ENCODE measurements at regions not wholly inside any gene's neighbourhood (a gene's known extent, or its start where the extent isn't known, plus 50 kb on each side); places are given as distances from the start of the nearest gene placed in this dataset.

DNA sequence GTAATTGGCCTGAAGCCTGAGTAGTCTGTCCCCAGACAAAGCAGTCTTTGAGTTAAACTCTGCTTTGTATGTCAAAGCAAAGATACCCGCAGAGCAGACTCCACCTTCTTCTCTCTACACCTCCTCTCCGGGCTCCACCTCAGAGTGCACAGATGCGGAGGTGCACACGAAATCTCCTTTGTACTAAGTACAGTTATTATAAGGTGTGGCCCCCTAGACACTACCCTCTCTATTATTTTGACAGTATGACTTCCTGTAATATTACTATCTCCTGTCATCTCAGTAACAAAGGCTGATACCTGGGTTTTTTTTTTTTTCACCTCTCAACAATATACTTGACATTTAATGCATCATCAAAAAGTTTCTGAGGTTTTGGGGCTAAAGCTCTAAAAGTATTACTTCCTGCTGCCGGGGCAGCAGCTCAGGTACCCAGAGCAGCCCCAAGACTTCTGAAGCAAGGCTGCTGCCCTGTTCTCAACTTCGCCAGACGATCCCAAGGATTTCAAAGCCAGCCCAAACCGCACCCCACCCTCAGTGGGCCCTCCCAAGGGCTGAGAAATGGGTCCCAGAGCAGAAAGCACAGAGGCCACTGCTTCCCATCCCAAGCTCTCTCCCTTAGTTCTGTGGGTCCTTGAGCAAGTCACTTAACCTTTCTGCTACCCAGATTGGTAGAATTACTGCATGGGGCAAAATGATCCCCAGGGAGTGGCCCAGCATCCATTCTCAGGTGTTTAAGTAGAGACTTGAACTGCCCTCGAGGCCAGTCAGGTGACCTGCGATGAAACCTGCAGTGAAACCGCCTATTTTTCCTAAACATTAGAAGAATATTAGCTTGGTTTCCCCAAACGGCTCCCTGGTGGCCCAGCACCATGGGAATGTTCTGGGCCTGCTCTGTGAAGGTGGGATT, 180.6 kb downstream of the FOXO1 start:
- peak; percentile 23 to 39 for DNase-seq (ENCODE audit: low read depth in 2 of 2, low spot score in 1 of 2)

GRCh38 chr13:40486518-40487163, 179.8 kb downstream of the FOXO1 start:
- DNase-seq (ENCODE audit: low read depth in 2 of 2, low spot score in 1 of 2), result no peak

- no peak for DNase-seq (ENCODE audit: low read depth in 2 of 2, low spot score in 1 of 2)
Measured at GRCh38 chr13:40488869-40489391, 177.5 kb downstream of the FOXO1 start.

GRCh38 chr13:40490086-40490758, 176.2 kb downstream of the FOXO1 start:
- peak in 1 of 2 donors; percentile 17 for DNase-seq (ENCODE audit: low read depth in 2 of 2, low spot score in 1 of 2)

- no peak for DNase-seq (ENCODE audit: low read depth in 2 of 2, low spot score in 1 of 2)
Measured at GRCh38 chr13:40492511-40492910, 173.9 kb downstream of the FOXO1 start.

GRCh38 chr13:40494513-40494912, 171.9 kb downstream of the FOXO1 start:
- no peak for DNase-seq (ENCODE audit: low read depth in 2 of 2, low spot score in 1 of 2)

- DNase-seq (ENCODE audit: low read depth in 2 of 2, low spot score in 1 of 2), result no peak
Measured at GRCh38 chr13:40494946-40495620, 171.4 kb downstream of the FOXO1 start.

DNA sequence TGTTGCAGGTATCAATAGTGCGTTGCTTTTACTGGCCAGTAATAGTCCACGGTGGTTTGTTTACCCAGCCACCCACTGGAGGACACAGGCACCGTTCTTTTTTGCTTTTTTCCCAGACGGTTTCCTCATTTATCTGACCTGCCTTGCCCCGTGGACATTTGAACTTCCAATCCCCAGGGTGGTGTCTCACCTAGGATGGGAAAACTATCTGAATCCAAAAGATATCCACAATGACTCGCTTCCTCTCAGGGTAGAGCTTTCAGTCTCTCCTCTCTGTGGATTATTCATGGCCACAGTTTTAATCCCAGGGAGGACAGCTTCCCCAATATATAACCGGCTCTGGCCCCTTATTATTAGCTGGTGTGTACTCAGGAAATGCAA, 170.8 kb downstream of the FOXO1 start:
- DNase-seq (ENCODE audit: low read depth in 2 of 2, low spot score in 1 of 2), result no peak

DNA sequence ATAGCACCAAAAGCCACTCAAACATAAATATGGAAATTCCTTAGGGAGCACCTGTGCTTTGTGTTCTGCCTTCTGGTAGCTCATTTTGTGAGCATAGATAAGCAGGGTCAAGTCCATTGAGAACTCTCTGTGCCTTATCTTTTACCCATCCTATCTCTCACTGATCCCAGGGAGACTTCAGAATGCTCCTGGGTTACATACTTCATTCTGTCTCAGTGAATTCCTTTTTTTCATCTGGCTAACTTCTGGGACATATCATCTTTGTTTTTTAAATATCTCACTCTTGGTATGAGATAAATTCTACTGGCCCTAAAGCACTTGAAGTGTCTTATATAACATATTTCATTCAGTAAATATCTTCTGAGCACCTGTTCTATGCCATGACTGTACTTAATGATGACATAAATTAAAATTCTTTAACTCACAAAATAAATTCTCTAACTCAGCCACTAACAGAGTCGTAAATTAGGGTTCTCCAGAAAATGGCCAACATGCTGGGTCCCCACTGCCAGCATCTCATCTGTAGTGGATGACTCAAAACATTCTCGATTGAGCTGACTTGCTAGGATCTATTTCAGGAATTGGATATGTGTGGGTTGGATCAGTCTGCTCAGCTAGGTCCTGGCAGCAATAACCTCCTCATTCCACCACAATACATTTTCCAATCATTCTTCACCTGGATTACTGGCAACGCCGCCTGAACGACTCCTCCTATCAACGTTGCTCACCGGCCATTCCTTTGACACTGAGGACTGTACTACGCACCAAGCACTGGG, 170.2 kb downstream of the FOXO1 start:
- no peak for DNase-seq (ENCODE audit: low read depth in 2 of 2, low spot score in 1 of 2)

GRCh38 chr13:40498461-40498860, 168.0 kb downstream of the FOXO1 start:
- DNase-seq (ENCODE audit: low read depth in 2 of 2, low spot score in 1 of 2), result no peak

- DNase-seq (ENCODE audit: low read depth in 2 of 2, low spot score in 1 of 2), result no peak
Measured at GRCh38 chr13:40502236-40502635, 164.2 kb downstream of the FOXO1 start.

DNA sequence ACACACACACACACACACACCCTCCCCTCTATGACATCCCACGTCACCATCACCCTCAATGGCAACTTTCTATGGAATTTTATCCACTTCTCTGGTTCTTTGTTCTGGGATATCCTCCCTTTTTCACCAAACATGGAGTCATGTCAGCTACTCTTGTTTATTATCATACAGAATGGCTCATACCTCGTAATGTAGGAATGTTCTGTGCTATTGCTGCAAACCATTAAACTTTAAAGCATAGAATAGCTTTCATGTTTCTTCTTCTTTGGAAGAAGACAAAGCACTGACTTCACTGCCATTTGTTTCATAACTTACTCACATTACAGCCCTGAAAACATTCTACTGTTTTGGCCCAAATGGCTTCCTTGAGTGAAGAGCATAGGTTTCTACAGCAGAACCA, 163.4 kb downstream of the FOXO1 start:
- DNase-seq (ENCODE audit: low read depth in 2 of 2, low spot score in 1 of 2), result no peak

DNA sequence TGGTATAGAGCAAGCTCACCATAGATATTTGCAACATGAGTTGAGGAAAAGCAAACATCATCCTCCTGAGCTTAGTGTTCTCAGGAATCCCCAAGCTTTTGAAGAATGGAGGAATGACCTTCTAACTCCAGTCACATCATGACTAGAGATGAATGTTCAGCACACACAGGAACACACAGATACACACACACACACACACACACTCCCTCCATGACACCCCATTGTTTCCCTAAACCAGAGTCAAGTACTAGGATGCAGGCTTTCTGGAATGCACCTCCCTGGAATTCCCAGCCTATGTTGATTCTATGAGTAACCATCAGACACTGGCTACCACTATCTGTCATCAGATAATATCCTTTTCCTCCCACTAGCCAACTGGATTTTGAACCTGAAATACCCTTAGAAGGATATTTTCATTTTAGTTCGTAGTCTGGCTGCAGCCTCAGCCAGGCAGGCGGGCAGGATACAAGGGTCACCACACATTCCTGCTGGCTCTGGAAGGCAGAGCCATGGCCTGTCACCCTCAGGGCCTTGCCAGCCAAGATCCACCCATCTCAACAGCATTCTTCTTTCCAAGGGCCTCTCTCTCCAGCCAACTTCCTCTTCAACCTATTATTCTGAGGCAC, 162.4 kb downstream of the FOXO1 start:
- no peak for DNase-seq (ENCODE audit: low read depth in 2 of 2, low spot score in 1 of 2)

DNA sequence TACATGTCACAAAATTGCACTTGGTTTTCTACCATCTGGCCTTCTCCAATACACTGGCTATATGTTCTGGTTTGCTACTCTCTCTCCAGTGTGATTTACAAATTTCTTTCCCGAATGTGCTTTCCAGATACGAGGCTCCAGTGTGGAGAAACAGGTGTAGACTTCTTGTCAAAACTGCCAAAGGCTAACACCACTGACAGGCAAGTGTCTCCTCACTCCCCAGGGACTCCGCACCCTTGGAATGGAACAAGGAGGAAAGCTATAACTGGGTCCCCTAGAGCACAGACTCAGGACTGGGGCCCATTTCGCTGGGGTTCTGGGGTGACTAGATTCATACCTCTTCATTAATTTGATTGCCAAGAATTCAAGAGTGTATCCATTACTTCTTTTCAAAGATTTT, 161.8 kb downstream of the FOXO1 start:
- no peak for DNase-seq (ENCODE audit: low read depth in 2 of 2, low spot score in 1 of 2)

DNA sequence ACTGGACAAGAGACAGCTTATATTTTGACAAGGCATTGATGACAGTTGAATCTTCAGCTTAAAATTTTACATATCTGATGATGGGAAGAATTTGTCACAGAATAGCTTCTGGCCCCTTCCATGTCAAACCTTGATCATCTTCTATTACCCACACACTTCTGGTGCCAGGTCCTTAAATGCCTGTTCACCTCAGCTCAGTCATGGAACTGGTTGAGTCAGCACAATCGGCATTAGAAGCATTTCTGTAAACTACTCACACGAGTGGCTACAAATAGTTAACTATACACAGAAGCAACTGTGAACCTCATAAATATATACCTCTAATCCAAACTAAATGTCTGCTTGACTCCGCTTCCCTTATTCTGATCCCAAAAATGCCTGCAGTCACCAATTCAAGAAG, 161.2 kb downstream of the FOXO1 start:
- DNase-seq (ENCODE audit: low read depth in 2 of 2, low spot score in 1 of 2), result no peak

Measured in stimulated activated CD8-positive, alpha-beta memory T cell treated with anti-CD3 and anti-CD28 coated beads, Interleukin-4, amount 100 ng/mL, for 1 hour (primary cell).